HepG2 (cell line): ENCODE measurements at regions not wholly inside any gene's neighbourhood (a gene's known extent, or its start where the extent isn't known, plus 50 kb on each side); places are given as distances from the start of the nearest gene placed in this dataset.

Experiments used
- ATAC-seq: fragments of 200-7000 bp; cut with Tn5 transposase; 3 replicates; pipeline ENCODE4 v1.9.1; 2020; ENCODE audit warnings: mild to moderate bottlenecking, moderate library complexity
- BruUV-seq: library from RNA; stranded (reverse); fragments of 400-500 nt; replicated peaks from 2 replicates; lab custom pipeline; 2021; lab: Mats Ljungman, UMichigan
- CTCF ChIA-PET: fragments of 300-600 bp; formaldehyde crosslinking; extraction: SDS; loops from one replicate; lab custom pipeline; 2021; ENCODE audit warnings: low total read pairs, inconsistent platforms, low intra/inter-chr PET ratio; lab: Yijun Ruan, JAX
- POLR2A ChIA-PET: fragments of 350-600 bp; sonication (Branson Sonifier 250); formaldehyde crosslinking; loops from one replicate; lab custom pipeline; 2020; ENCODE audit warnings: antibody characterized with exemption, inconsistent platforms; lab: Yijun Ruan, JAX
- DNase-seq: peaks from one replicate; pipeline ENCODE4 v3.0.0-alpha.2; 2015; ENCODE audit warnings: low spot score
- FAIRE-seq: peaks from 3 replicates; lab custom pipeline; 2011; peaks lifted over from hg19 to GRCh38; lab: Jason Lieb, UNC
- H2AFZ ChIP-seq: one replicate; pipeline ENCODE4 v1.6.1; 2011; ENCODE audit warnings: low read length, inconsistent platforms
- H3K27ac ChIP-seq: fragments of 300-600 bp; 3 replicates; pipeline ENCODE4 v1.8.0; 2011; ENCODE audit warnings: mixed run types, mild to moderate bottlenecking, mixed read lengths, low read length, inconsistent platforms; ENCODE audit not compliant: insufficient read depth; ENCODE audit errors: extremely low read length
- H3K27me3 ChIP-seq, 2 experiments: fragments of 200-600 bp in 1 of 2; 2 replicates in 1 of 2; 3 replicates in 1 of 2; pipeline versions ENCODE4 v1.6.0 to v1.8.0; 2011; ENCODE audit warnings: low read length in 2 of 2, mild to moderate bottlenecking in 2 of 2, moderate library complexity in 2 of 2, inconsistent platforms in 1 of 2; ENCODE audit not compliant: insufficient read depth in 2 of 2, control insufficient read depth in 1 of 2
- H3K36me3 ChIP-seq, 2 experiments: fragments of 200-600 bp in 1 of 2; replicated peaks in 1 of 2; 2 replicates in 1 of 2; 3 replicates in 1 of 2; pipeline versions ENCODE4 v1.5.1 to v1.8.0; 2011; ENCODE audit warnings: low read length in 2 of 2, inconsistent platforms in 1 of 2; ENCODE audit not compliant: insufficient read depth in 2 of 2, control insufficient read depth in 1 of 2
- H3K4me1 ChIP-seq: 2 replicates; pipeline ENCODE4 v1.5.1; 2012; ENCODE audit warnings: low read length, inconsistent platforms; ENCODE audit not compliant: insufficient read depth
- H3K4me2 ChIP-seq: 2 replicates; pipeline ENCODE4 v1.6.0; 2011; ENCODE audit warnings: low read depth, low read length, inconsistent platforms
- H3K4me3 ChIP-seq, 3 experiments: fragments of 200-600 bp in 1 of 3; sonication (generic), shearing (Covaris generic) in 1 of 3; replicated peaks in 1 of 3; 2 replicates each; pipeline ENCODE4 v1.5.1; 2011 to 2016; ENCODE audit warnings: low read length in 3 of 3, inconsistent platforms in 2 of 3, low read depth in 2 of 3, mild to moderate bottlenecking in 2 of 3, control low read depth in 1 of 3, mixed read lengths in 1 of 3; ENCODE audit not compliant: insufficient read depth in 1 of 3
- H3K79me2 ChIP-seq: one replicate; pipeline ENCODE4 v1.6.1; 2011; ENCODE audit warnings: low read length, inconsistent platforms; ENCODE audit not compliant: insufficient read depth
- H3K9ac ChIP-seq: 2 replicates; pipeline ENCODE4 v1.6.0; 2011; ENCODE audit warnings: mild to moderate bottlenecking, low read depth, low read length, inconsistent platforms; ENCODE audit not compliant: insufficient read depth
- H3K9me3 ChIP-seq: 2 replicates; pipeline ENCODE4 v1.5.1; 2012; ENCODE audit warnings: mild to moderate bottlenecking, low read length
- H4K20me1 ChIP-seq: 2 replicates; pipeline ENCODE4 v1.6.0; 2011; ENCODE audit warnings: inconsistent platforms, mild to moderate bottlenecking, low read length, moderate library complexity; ENCODE audit not compliant: insufficient read depth
- GRHL1 ChIP-seq: sonication (generic); formaldehyde crosslinking; conservative IDR thresholded peaks from 2 replicates; pipeline ENCODE4 v1.8.0; 2022; ENCODE audit warnings: missing genetic modification reagents
- MIER3 ChIP-seq: IDR thresholded peaks from 2 replicates; pipeline ENCODE4 v1.6.1; 2016; ENCODE audit warnings: missing compliant biosample characterization, borderline replicate concordance
- MZF1 ChIP-seq: sonication (generic); formaldehyde crosslinking; IDR thresholded peaks from 2 replicates; pipeline ENCODE4 v1.8.1; 2023; ENCODE audit warnings: mild to moderate bottlenecking, missing genetic modification reagents, borderline replicate concordance
- PLRG1 ChIP-seq: fragments of 450-650 bp; conservative IDR thresholded peaks from 2 replicates; pipeline ENCODE4 v1.6.1; 2016
- SRSF4 ChIP-seq: fragments of 200-400 bp; formaldehyde crosslinking; IDR thresholded peaks from one replicate; pipeline ENCODE4 v1.6.1; 2018; ENCODE audit warnings: mild to moderate bottlenecking, low read depth, low read length, moderate library complexity; ENCODE audit not compliant: poor library complexity, severe bottlenecking
- STAT5B ChIP-seq: sonication (generic); formaldehyde crosslinking; IDR thresholded peaks from 2 replicates; pipeline ENCODE4 v1.4.0; 2020; ENCODE audit warnings: missing genetic modification reagents
- U2AF1 ChIP-seq: fragments of 200-400 bp; formaldehyde crosslinking; optimal IDR thresholded peaks from 2 replicates; pipeline ENCODE3; 2017; ENCODE audit warnings: mild to moderate bottlenecking, low read depth, low read length
- ZKSCAN8 ChIP-seq: IDR thresholded peaks from 2 replicates; pipeline ENCODE4 v1.6.1; 2016; ENCODE audit warnings: borderline replicate concordance, missing genetic modification reagents, missing compliant biosample characterization
- ZNF281 ChIP-seq: sonication (generic); formaldehyde crosslinking; IDR thresholded peaks from 2 replicates; pipeline ENCODE4 v1.4.0; 2020; ENCODE audit warnings: missing genetic modification reagents, borderline replicate concordance
- ZNF3 ChIP-seq: IDR thresholded peaks from 2 replicates; pipeline ENCODE4 v1.7.0; 2017; ENCODE audit warnings: inconsistent platforms
- ZNF331 ChIP-seq: sonication (generic); formaldehyde crosslinking; IDR thresholded peaks from 2 replicates; pipeline ENCODE4 v1.4.0; 2020; ENCODE audit warnings: missing genetic modification reagents
- ZNF383 ChIP-seq: sonication (generic); formaldehyde crosslinking; IDR thresholded peaks from 2 replicates; pipeline ENCODE4 v1.4.0; 2020; ENCODE audit warnings: missing genetic modification reagents, mild to moderate bottlenecking, borderline replicate concordance
- in situ Hi-C: cut with HindIII; loops from 2 replicates; pipeline ENCODE4 v1.10.0; 2017; ENCODE audit warnings: low pct_unique_long_range_greater_than_20kb; ENCODE audit not compliant: extremely low pct_ligation_motif_present
- intact Hi-C: fragments of 100-400 bp; cut with micrococcal nuclease; formaldehyde crosslinking; loops from one replicate; pipeline ENCODE4 v1.10.0; 2022; ENCODE audit not compliant: unreplicated experiment

GRCh38 chr3:34239875-34240274, 441.4 kb downstream of the PDCD6IP start:
- in situ Hi-C loops (no loop called here), intact Hi-C loops (no loop called here)
- H3K36me3 ChIP-seq, result no peaks in the 10 kb centered on the region
- TF ChIP-seq PLRG1 (no peak), ZNF3 (no peak), ZKSCAN8 (no peak), ZNF281 (no peak), STAT5B (no peak), MIER3 (CRISPR knock-in tag) (no peak), SRSF4 (no peak), ZNF383 (no peak), U2AF1 (no peak), MZF1 (CRISPR knock-in tag) (no peak), ZNF331 (CRISPR knock-in tag) (no peak), GRHL1 (no peak)
- ATAC-seq, result no peak
- no peak for DNase-seq
- CTCF ChIA-PET, result no interaction called here
- no peaks in the 10 kb centered on the region for H4K20me1 ChIP-seq
- H3K4me1 ChIP-seq, result no peaks in the 10 kb centered on the region
- no TSS peak for BruUV-seq
- POLR2A ChIA-PET, result no interaction called here
- H3K27me3 ChIP-seq, result no peaks in the 10 kb centered on the region; a peak in 1 of 5 replicates
- H2AFZ ChIP-seq, result no peak overlapping the region
- H3K4me2 ChIP-seq, result no peak overlapping the region
- H3K79me2 ChIP-seq, result no peaks in the 10 kb centered on the region
- no peaks in the 10 kb centered on the region for H3K9me3 ChIP-seq
- H3K27ac ChIP-seq, result no peak overlapping the region
- no peak overlapping the region for H3K4me3 ChIP-seq
- H3K9ac ChIP-seq, result no peak overlapping the region
- FAIRE-seq, result no peak
